ENCODE measurements at regions not wholly inside any gene's neighbourhood (a gene's known extent, or its start where the extent isn't known, plus 50 kb on each side); places are given as distances from the start of the nearest gene placed in this dataset.
A peak's percentile ranks its signal among the peaks of the same experiment; 100 is the strongest.

DNA sequence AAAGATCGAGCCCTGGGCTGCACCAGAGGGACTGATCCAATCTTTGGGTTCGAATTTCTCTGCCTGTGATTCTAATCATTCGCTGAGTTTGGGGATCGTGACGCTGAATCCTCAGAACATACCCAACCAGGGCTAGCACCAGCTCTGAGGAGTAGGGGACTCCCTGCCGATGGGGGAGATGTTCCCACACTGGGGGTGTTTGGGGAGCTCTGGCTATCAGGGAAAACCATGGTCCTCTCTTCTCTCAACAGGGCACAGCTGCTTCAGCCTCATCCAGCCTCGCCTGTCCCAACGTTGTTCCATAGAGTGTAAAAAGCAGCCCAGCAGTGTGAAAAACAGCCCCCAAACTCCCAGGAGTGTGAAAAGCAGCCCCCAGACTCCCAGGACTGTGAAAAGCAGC, 136.6 kb downstream of the ANKRD60 start:
- no peaks in the 10 kb centered on the region for H3K9me3 Mint-ChIP-seq
- H3K4me3 Mint-ChIP-seq, result no peak overlapping the region
- H3K27ac Mint-ChIP-seq, result no peak overlapping the region
- no peak for DNase-seq
- peaks cover 32% of the 10 kb centered on the region for H3K27me3 Mint-ChIP-seq (ENCODE audit: low read depth, poor library complexity)
- TF ChIP-seq, protein P1, sequence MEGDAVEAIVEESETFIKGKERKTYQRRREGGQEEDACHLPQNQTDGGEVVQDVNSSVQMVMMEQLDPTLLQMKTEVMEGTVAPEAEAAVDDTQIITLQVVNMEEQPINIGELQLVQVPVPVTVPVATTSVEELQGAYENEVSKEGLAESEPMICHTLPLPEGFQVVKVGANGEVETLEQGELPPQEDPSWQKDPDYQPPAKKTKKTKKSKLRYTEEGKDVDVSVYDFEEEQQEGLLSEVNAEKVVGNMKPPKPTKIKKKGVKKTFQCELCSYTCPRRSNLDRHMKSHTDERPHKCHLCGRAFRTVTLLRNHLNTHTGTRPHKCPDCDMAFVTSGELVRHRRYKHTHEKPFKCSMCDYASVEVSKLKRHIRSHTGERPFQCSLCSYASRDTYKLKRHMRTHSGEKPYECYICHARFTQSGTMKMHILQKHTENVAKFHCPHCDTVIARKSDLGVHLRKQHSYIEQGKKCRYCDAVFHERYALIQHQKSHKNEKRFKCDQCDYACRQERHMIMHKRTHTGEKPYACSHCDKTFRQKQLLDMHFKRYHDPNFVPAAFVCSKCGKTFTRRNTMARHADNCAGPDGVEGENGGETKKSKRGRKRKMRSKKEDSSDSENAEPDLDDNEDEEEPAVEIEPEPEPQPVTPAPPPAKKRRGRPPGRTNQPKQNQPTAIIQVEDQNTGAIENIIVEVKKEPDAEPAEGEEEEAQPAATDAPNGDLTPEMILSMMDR (IDR thresholded peaks at IDR 0.05), result no peak
- no peaks in the 10 kb centered on the region for H3K4me1 Mint-ChIP-seq
- H3K36me3 Mint-ChIP-seq (ENCODE audit: low read depth), result no peaks in the 10 kb centered on the region

DNA sequence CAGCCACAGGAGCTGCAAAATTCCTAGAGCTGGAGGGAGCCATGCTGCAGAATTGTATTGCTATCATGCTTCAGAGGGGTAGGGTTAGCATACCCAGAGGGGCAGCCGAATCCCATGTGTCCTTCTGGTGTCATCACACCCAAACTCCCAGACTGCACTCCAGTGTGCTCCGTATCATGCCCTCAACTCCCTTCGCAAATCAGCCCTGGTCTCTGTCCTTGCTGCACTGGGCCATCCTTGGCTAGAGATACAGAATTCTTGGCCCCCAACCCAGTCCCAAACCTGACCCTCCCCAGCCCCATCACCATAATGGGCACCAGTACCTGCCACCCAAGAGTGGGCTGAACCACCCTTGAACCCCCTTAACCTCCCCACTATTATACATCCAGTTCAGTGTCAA, 138.3 kb downstream of the ANKRD60 start:
- H3K27ac Mint-ChIP-seq, result no peak overlapping the region
- TF ChIP-seq, protein P1 (IDR thresholded peaks at IDR 0.05), result no peak
- no peaks in the 10 kb centered on the region for H3K4me1 Mint-ChIP-seq
- H3K36me3 Mint-ChIP-seq (ENCODE audit: low read depth), result no peaks in the 10 kb centered on the region
- DNase-seq, result no peak
- H3K4me3 Mint-ChIP-seq, result no peak overlapping the region
- no peaks in the 10 kb centered on the region for H3K9me3 Mint-ChIP-seq
- H3K27me3 Mint-ChIP-seq (ENCODE audit: low read depth, poor library complexity), result peaks cover 29% of the 10 kb centered on the region

DNA sequence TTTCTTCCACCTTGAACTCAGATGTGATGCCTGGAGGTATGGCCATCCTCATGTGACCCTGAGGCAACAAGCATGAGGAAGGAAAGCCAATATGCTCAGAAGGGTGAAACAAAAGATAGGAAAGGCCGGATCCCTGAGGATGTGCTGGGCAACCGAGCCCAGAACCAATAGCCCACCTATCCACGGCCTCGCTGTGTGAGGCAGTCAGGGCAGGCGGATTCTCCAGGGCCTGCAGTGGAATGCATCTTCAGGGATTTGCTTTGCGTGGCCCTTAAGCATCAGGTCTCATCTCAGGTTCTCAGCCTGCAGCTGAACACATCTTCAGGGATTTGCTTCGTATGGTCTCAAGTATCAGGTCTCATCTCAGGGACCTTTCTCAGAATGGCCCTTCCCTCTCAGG, 139.8 kb downstream of the ANKRD60 start:
- DNase-seq, result no peak

DNA sequence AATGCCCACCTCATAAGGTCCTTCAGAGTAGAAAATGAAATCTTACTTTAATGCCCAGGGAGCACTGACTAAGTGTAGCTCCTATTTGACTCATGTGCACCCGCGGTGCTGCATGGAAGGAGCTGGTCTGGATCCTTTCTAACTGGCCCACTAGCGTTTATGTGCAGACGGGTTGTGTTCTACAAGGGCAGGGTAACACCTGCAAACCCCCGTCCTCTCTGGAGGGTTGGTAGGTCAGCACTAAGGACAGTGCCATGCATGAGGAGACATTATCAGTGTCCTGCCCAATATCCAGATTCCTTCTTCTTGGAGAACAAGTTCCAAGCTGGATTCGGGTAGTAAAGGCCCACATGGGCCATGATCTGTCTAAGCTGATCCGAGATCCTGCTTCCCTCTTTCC, 140.3 kb downstream of the ANKRD60 start:
- H3K27ac Mint-ChIP-seq, result no peak overlapping the region
- no peaks in the 10 kb centered on the region for H3K36me3 Mint-ChIP-seq (ENCODE audit: low read depth)
- H3K9me3 Mint-ChIP-seq, result no peaks in the 10 kb centered on the region
- H3K4me3 Mint-ChIP-seq, result no peak overlapping the region
- peaks cover 29% of the 10 kb centered on the region for H3K27me3 Mint-ChIP-seq (ENCODE audit: low read depth, poor library complexity)
- DNase-seq, result no peak
- TF ChIP-seq, protein P1 (IDR thresholded peaks at IDR 0.05), result no peak
- no peaks in the 10 kb centered on the region for H3K4me1 Mint-ChIP-seq

More for the DNA sequence above, 139.8 kb downstream of the ANKRD60 start:
- H3K27ac Mint-ChIP-seq, result no peak overlapping the region
- no peak overlapping the region for H3K4me3 Mint-ChIP-seq
- TF ChIP-seq, protein P1 (IDR thresholded peaks at IDR 0.05), result no peak
- H3K4me1 Mint-ChIP-seq, result no peaks in the 10 kb centered on the region
- H3K36me3 Mint-ChIP-seq (ENCODE audit: low read depth), result no peaks in the 10 kb centered on the region
- peaks cover 29% of the 10 kb centered on the region for H3K27me3 Mint-ChIP-seq (ENCODE audit: low read depth, poor library complexity)
- H3K9me3 Mint-ChIP-seq, result no peaks in the 10 kb centered on the region

DNA sequence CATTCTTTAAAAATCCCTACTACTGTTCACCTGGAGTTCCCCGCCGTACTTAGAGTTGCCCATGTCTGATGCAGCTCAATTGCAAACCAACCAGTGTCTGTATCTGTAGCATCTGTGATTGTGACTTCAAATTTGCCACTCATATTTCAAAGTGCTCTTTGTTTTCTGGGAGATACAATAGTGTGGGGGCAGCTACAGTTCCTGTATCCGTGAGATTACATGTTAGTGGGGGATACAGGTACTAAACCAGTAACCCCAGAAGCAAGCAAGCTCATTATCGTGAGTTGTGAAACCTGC, 140.9 kb downstream of the ANKRD60 start:
- H3K27me3 Mint-ChIP-seq (ENCODE audit: low read depth, poor library complexity), result peaks cover 27% of the 10 kb centered on the region
- no peak overlapping the region for H3K27ac Mint-ChIP-seq
- no peak for DNase-seq
- TF ChIP-seq, protein P1 (IDR thresholded peaks at IDR 0.05), result peak; percentile 27
- H3K36me3 Mint-ChIP-seq (ENCODE audit: low read depth), result no peaks in the 10 kb centered on the region
- H3K9me3 Mint-ChIP-seq, result no peaks in the 10 kb centered on the region
- no peak overlapping the region for H3K4me3 Mint-ChIP-seq
- H3K4me1 Mint-ChIP-seq, result no peaks in the 10 kb centered on the region

DNA sequence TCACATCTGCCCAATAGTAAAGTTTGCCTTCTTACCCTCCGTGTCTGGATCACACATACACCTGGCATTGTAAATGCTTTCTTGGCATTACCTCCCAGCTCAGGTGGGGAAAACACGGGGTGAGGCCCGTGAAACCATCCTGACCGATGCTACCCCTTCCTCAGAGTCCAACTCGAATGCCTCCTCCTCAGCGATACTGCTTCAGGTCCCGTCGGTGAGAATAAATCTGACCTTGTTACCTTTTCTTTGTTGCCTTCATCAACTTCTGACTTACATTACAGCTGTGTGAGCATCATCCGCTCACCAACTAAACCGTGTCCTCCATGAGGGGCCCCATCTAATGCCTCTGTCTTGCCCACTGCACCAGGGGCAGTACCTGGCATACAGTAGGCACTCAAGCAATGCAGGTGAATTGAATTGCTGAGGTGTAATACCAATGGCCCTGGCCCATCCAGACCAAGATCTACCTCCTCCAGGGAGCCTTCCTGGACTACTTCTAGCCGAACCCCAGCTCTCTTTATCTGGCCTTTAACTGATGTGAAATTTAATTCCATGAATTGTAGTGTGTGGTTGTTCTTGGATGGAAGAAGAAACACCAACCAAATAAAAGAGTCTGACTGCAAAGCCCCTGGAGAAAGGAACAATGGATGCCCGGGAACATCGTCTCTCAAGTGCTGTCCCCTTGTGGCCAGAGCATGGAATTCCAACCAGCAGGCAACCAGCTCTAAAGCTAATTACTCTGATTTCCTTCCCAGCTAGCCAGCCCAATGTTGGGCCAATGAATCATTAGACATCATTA, 141.5 kb downstream of the ANKRD60 start:
- peaks cover 24% of the 10 kb centered on the region for H3K27me3 Mint-ChIP-seq (ENCODE audit: low read depth, poor library complexity)

More for the DNA sequence above, 141.5 kb downstream of the ANKRD60 start:
- H3K4me3 Mint-ChIP-seq, result no peak overlapping the region
- TF ChIP-seq, protein P1 (IDR thresholded peaks at IDR 0.05), result peak; percentile 97
- H3K9me3 Mint-ChIP-seq, result no peaks in the 10 kb centered on the region
- H3K27ac Mint-ChIP-seq, result no peak overlapping the region
- H3K4me1 Mint-ChIP-seq, result no peaks in the 10 kb centered on the region
- no peaks in the 10 kb centered on the region for H3K36me3 Mint-ChIP-seq (ENCODE audit: low read depth)
- DNase-seq, result peak; percentile 55
